ENCODE measurements at regions not wholly inside any gene's neighbourhood (a gene's known extent, or its start where the extent isn't known, plus 50 kb on each side); places are given as distances from the start of the nearest gene placed in this dataset.
"Not testable (repeated sequence)": the region's sequence is repeated elsewhere in the genome, so short reads cannot be mapped to it uniquely, and the experiment has no call there.

DNA sequence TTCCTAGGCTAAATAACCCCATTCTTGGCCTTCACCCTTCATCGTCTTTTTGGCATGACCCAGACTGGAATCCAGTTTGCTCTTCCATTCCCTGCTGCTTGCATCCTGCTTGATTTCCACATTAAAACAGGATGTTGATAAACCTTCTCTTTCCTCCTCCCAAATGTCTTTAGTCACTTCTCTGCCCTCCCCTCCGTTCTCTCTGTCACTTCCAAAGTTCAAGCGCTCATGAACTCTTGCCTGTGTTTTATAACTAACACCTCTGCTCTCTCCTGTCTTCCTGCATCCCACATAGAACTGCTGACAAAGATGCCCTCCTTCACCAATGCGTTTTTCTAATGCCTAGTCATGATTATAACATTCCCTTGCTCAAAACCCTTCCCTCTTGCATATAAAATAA lies 65.6 kb upstream of the SLC44A3 start:
- Histone ChIP-seq H3K36me3 (ENCODE audit: insufficient read depth, low read length) (no peaks in the 10 kb centered on the region), H3F3A (ENCODE audit: low read depth) (no peaks in the 10 kb centered on the region), H3K4me2 (ENCODE audit: low read depth, low read length, poor library complexity, severe bottlenecking) (peak overlapping the region; percentile 28), H4K20me1 (ENCODE audit: insufficient read depth, low read length, poor library complexity, severe bottlenecking) (no peaks in the 10 kb centered on the region), H3K4me1 (ENCODE audit: insufficient read depth, low read length, poor library complexity, severe bottlenecking) (peaks cover 41% of the 10 kb centered on the region), H3K9ac (ENCODE audit: low read depth, low read length, poor library complexity, severe bottlenecking) (peak overlapping the region; percentile 36), H2AFZ (ENCODE audit: low read length) (no peak overlapping the region), H3K4me3 (ENCODE audit: low read length, poor library complexity, severe bottlenecking) (no peak overlapping the region), H3K9me2 (replicated peaks; ENCODE audit: low read depth, low read length) (no peaks in the 10 kb centered on the region), H3K79me2 (ENCODE audit: insufficient read depth, low read length) (no peaks in the 10 kb centered on the region), H3K9me3 (ENCODE audit: insufficient read depth, low read depth, low read length) (no peaks in the 10 kb centered on the region), H3K27me3 (ENCODE audit: insufficient read depth, low read length, poor library complexity, severe bottlenecking) (no peaks in the 10 kb centered on the region)
- TF ChIP-seq EZH2phosphoT487 (IDR thresholded peaks at IDR 0.05; ENCODE audit: borderline replicate concordance) = no peak
- no peak for TF ChIP-seq CTCF (conservative IDR thresholded peaks at IDR 0.05; ENCODE audit: low read length)

DNA sequence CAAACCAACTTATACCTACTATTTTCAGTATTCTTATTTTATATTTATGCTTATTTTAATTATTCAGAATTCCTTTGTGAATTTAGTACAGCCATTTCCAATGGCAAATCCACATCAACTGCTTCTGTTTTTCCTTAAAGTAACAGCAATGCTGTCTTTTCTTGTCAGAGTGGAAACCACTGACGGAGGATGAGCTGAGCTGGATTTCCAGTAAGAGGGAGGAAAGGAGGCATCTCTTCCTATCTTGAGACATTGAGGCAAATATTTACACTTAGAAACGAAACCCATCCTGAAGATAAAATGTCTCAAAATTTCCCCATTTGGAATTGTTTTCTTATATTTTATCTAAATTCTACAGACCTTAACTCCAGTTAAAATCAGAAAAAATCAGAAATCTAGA lies 66.1 kb upstream of the SLC44A3 start:
- Histone ChIP-seq H3K9me2 (replicated peaks; ENCODE audit: low read depth, low read length) (no peaks in the 10 kb centered on the region), H3F3A (ENCODE audit: low read depth) (no peaks in the 10 kb centered on the region), H3K9me3 (ENCODE audit: insufficient read depth, low read depth, low read length) (no peaks in the 10 kb centered on the region), H3K9ac (ENCODE audit: low read depth, low read length, poor library complexity, severe bottlenecking) (no peak overlapping the region), H3K4me1 (ENCODE audit: insufficient read depth, low read length, poor library complexity, severe bottlenecking) (peaks cover 41% of the 10 kb centered on the region), H3K27me3 (ENCODE audit: insufficient read depth, low read length, poor library complexity, severe bottlenecking) (no peaks in the 10 kb centered on the region), H3K79me2 (ENCODE audit: insufficient read depth, low read length) (no peaks in the 10 kb centered on the region), H3K4me3 (ENCODE audit: low read length, poor library complexity, severe bottlenecking) (no peak overlapping the region), H3K4me2 (ENCODE audit: low read depth, low read length, poor library complexity, severe bottlenecking) (peak overlapping the region; percentile 28), H2AFZ (ENCODE audit: low read length) (no peak overlapping the region), H3K36me3 (ENCODE audit: insufficient read depth, low read length) (no peaks in the 10 kb centered on the region), H4K20me1 (ENCODE audit: insufficient read depth, low read length, poor library complexity, severe bottlenecking) (no peaks in the 10 kb centered on the region)
- no peak for TF ChIP-seq CTCF (conservative IDR thresholded peaks at IDR 0.05; ENCODE audit: low read length)
- TF ChIP-seq EZH2phosphoT487 (IDR thresholded peaks at IDR 0.05; ENCODE audit: borderline replicate concordance) = no peak

DNA sequence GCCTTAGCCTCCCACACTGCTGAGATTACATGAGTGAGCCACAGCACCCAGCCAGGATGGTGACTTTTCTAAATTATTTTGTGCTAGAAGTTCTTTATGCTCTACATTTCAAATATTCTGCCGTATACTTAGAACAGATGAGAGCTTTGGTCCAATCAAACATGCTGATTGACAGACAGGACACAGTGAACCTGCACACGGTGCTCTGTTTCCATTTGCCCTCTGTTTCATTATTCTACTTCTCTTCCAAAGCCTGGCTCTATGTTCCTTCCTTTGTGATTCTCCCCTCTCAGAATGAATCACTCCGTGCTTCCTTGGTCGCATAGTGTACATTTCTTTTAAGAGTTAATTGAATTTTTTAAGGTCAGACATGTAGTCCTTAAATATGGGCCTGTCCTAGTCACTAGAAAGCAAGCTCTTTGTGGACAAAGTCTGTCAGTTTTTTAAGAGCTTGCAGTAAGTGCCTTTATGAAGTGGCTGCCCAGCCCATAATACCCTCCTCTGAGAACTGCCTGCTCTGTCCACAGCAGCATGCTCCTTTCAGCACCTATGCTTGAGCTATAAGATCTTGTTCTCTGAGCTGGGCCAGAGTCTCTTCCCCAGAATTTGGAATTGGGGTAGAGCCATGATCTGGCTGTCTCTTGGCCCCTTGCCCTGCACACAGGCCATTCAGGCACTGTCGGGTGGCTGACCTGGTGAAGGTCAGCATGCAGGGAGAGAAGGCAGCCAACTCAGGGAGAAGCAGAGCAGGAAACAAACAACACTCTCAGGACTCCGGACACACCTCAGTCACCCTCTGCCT lies 66.8 kb upstream of the SLC44A3 start:
- Histone ChIP-seq H3K9ac (ENCODE audit: low read depth, low read length, poor library complexity, severe bottlenecking) (no peak overlapping the region), H3K9me2 (replicated peaks; ENCODE audit: low read depth, low read length) (no peaks in the 10 kb centered on the region)

GRCh38 chr1:94751483-94751882 lies 68.7 kb upstream of the SLC44A3 start:
- H3K79me2 ChIP-seq (ENCODE audit: insufficient read depth, low read length); H3K9me3 ChIP-seq (ENCODE audit: insufficient read depth, low read depth, low read length); H3K9me2 ChIP-seq (replicated peaks; ENCODE audit: low read depth, low read length); H3K36me3 ChIP-seq (ENCODE audit: insufficient read depth, low read length); H3K4me2 ChIP-seq (ENCODE audit: low read depth, low read length, poor library complexity, severe bottlenecking); H4K20me1 ChIP-seq (ENCODE audit: insufficient read depth, low read length, poor library complexity, severe bottlenecking); H3K27me3 ChIP-seq (ENCODE audit: insufficient read depth, low read length, poor library complexity, severe bottlenecking); H3K9ac ChIP-seq (ENCODE audit: low read depth, low read length, poor library complexity, severe bottlenecking); H3F3A ChIP-seq (ENCODE audit: low read depth); H2AFZ ChIP-seq (ENCODE audit: low read length); H3K4me3 ChIP-seq (ENCODE audit: low read length, poor library complexity, severe bottlenecking): not testable (repeated sequence)
- H3K4me1 ChIP-seq (ENCODE audit: insufficient read depth, low read length, poor library complexity, severe bottlenecking) = peaks cover 41% of the 10 kb centered on the region

More for the DNA sequence above, 66.8 kb upstream of the SLC44A3 start:
- H3K27me3 ChIP-seq (ENCODE audit: insufficient read depth, low read length, poor library complexity, severe bottlenecking) = no peaks in the 10 kb centered on the region
- TF ChIP-seq EZH2phosphoT487 (IDR thresholded peaks at IDR 0.05; ENCODE audit: borderline replicate concordance) (no peak), CTCF (conservative IDR thresholded peaks at IDR 0.05; ENCODE audit: low read length) (no peak)
- no peaks in the 10 kb centered on the region for H3K36me3 ChIP-seq (ENCODE audit: insufficient read depth, low read length)
- no peaks in the 10 kb centered on the region for H3K79me2 ChIP-seq (ENCODE audit: insufficient read depth, low read length)
- no peak overlapping the region for H3K4me2 ChIP-seq (ENCODE audit: low read depth, low read length, poor library complexity, severe bottlenecking)
- H2AFZ ChIP-seq (ENCODE audit: low read length) = peak overlapping the region; percentile 48; the same call in 1 of the 2 replicates
- no peak overlapping the region for H3K4me3 ChIP-seq (ENCODE audit: low read length, poor library complexity, severe bottlenecking)
- no peaks in the 10 kb centered on the region for H4K20me1 ChIP-seq (ENCODE audit: insufficient read depth, low read length, poor library complexity, severe bottlenecking)
- no peaks in the 10 kb centered on the region for H3K9me3 ChIP-seq (ENCODE audit: insufficient read depth, low read depth, low read length)
- peaks cover 41% of the 10 kb centered on the region for H3K4me1 ChIP-seq (ENCODE audit: insufficient read depth, low read length, poor library complexity, severe bottlenecking)
- no peaks in the 10 kb centered on the region for H3F3A ChIP-seq (ENCODE audit: low read depth)
